Stromal cell of bone marrow (primary cell): ENCODE measurements at regions not wholly inside any gene's neighbourhood (a gene's known extent, or its start where the extent isn't known, plus 50 kb on each side); places are given as distances from the start of the nearest gene placed in this dataset.
"Not testable (repeated sequence)": the region's sequence is repeated elsewhere in the genome, so short reads cannot be mapped to it uniquely, and the experiment has no call there.

Experiments
- DNase-seq: peaks from one replicate; pipeline ENCODE4 v3.0.0-alpha.2; 2012; ENCODE audit warnings: low read depth

DNA sequence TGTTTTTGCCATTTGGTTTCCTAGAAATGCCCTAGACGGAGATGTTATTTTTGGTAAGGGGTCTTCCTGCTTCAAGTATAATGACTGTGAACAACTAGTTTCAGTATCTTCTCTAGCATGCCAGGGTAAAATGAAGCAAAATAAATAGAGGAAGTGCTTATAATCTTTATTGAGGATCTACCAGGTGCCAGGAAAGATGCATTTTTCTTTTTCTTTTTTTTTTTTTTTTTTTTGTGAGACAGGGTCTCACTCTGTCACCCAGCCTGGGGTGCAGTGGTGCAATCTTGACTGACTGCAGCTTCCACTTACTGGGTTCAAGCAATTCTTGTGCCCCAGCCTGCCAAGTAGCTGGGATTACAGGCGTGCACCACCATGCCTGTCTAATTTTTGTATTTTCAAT is 146.6 kb upstream of the GRK3 start:
- not testable (repeated sequence) for DNase-seq

DNA sequence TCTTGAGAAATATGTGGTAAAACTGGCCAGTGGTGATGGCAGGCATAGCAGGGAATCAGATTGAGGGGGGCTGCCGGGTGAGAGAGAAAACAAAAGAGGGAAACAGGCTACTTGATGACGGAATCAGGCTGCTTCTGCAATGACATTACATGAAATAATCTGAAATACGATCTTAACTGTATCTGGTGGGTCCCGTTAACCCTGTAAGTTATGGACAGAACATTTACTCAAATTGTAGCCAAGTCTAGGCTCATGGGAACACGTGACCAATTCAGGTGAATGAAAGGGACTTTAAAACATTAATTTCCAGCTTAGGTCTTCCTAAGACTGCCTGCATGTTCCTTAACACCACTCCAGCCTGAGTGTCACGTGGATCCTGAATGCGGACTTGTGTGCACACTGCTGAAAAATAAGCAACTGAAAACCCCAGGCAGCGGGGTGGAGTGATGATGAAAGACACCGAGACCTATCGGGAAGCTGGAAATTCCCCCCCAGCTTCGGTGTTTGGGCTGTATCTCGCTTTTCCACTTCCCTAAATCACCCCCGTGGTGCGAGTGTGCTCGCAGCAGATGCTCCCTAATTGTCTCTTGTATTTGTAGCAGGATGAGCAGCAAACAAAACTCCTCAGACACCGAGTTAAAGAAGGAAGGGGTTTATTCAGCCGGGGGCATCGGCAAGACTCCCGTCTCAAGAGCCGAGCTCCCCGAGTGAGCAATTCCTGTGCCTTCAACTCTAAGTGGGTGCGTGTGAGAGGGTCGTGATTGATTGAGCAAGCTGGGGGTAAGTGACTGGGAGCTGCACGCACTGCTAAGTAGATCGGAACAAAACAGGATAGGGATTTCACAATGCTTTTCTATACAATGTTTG is 145.0 kb upstream of the GRK3 start:
- DNase-seq, result no peak

DNA sequence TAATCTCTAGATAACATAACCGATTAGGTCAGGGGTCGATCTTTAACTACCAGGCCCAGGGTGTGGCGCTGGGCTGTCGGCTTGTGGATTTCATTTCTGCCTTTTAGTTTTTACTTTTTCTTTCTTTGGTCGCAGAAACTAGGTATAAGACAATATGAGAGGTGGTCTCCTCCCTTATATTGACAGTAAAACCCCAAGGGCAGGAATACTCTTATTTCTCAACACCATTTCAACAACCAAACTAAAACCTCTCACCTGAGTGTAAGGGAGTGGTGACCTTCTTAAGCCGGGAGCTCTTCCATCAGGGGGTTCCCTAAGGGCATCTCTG is 144.4 kb upstream of the GRK3 start:
- DNase-seq, result not testable (repeated sequence)

DNA sequence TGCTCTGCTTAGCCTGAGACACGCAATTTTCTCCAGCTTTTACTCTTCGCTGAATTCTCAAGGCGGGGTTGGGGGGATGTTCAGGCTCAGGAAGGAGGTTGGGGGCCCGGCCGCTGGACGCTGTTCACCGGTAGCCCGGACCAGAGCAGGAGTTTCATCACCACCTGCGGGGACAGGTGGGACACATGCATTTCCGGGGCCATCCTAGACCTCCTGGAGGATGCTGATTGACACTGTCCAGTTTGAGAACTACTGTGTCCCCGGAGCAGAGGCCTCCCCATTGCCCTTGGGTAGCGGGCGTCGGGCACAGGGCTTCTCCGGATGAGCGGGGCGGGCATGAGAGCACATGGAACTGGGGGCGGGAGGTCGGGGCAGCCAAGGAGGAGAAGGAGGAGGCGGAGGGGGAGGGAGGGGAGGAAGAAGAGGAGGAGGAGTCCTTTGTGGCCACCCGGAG is 144.0 kb upstream of the GRK3 start:
- no peak for DNase-seq

DNA sequence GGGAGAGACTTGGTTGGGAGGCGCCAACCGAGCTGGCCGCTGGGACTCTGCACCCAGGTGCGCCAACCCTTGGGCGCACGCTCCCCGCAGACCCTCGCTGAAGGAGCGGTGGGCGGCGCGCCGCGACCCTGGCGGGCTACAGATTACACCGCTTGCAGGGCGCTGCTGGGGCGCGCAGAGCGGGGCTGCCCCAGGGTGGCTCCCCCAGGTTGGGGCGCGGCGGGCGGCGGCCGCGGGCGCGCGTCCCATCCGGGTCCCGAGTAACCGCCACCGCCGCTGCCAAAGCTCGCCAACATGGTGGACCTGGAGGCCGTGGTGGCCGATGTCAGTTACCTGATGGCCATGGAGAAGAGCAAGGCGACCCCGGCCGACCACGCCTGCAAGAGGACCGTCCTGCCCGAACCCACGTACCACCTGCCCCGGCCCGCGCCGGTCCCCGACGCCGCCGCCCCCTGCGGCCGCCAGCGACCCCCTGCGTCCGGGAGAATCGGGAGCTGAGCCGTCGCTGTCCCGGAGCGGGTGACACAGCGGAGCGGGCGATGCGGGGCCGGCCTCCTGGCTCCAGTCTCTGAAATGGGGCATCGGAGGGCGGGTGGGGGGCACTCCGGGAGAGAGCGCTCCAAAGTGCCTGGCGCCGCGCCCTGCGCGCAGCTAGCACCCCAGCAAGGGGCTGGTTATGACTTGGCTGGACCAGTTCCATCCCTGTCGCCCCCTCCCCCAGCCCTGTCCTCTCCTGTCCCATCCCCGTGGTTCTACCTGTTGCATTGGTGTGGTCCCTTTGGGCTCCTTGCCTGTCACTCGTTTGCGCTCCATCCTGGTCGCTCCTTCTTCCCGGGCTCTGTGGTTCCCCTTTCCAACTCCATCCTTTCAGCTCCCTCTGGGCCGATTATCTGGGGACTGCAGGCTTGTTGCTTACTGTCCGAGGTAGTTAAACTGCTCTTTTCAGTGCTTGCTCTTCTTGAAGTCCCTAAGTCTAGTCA is 143.3 kb upstream of the GRK3 start:
- no peak for DNase-seq

DNA sequence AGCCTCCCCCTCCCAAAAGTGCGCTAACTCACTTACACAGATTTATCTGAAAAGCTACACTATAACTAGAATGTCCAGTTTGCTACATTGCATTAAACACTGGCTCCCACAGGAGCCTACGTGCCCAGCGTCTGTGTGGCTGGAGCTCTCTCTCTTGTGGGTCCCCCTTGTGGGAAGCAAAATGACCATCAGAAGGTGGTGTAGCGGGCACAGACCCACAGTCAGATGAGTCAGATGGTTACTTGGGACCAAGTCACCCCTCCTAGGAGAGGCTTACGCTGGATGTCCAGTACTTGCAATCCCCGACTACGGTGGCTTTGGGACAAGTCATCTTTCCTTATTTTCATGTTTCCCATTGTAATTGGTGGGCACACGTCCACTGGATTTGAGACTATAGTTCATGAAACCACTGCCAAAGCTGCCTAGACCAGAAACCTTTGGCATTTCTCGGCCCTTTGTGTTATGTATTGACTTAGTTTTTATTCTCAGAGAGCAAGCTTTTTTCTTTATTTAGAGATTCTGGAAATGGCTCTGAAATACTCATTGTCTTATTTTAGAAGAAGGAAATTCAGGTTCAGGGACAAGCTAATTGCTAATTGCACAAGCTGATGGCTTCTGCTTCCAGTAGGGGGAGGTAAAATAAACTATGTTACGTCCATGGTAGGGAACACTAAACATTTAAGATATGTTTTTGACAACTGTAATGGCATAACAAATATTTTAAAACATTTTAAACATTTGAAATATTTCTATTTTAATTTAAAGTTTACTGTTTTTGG is 137.8 kb upstream of the GRK3 start:
- not testable (repeated sequence) for DNase-seq

DNA sequence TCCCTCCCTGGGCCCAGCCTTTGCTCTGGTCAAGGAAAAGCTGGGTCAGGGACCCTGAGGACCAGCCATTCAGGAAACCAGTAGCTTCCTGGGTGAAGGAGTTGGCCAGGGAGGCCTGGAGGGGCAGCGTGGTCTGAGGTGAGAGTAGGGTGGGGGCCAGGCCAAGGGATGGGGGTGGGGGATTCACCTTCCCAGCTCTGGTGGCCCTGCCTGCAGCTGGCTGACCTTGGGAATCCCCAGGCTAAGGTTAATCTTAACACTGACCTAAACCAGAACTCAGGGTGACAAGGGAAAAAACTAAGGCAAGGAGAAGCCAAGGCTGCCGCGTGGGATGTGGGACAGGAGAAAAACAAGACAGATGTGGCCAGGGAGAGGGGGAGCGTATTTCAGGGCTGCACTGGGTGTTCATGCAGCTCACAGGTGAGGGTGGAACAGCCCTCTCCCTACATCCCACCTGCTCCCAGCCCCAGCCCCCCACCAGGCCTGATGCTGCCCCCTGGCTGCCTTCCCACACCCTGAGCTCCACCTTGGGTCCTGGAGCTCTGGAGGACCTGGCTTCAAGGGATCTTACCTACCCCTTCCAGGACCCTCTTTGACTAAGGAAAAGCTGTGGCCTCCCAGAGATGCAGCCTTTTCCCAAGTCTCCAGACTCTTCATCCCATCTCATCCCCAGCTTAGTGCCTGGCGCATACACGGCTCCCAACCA is 132.7 kb upstream of the GRK3 start:
- not testable (repeated sequence) for DNase-seq

DNA sequence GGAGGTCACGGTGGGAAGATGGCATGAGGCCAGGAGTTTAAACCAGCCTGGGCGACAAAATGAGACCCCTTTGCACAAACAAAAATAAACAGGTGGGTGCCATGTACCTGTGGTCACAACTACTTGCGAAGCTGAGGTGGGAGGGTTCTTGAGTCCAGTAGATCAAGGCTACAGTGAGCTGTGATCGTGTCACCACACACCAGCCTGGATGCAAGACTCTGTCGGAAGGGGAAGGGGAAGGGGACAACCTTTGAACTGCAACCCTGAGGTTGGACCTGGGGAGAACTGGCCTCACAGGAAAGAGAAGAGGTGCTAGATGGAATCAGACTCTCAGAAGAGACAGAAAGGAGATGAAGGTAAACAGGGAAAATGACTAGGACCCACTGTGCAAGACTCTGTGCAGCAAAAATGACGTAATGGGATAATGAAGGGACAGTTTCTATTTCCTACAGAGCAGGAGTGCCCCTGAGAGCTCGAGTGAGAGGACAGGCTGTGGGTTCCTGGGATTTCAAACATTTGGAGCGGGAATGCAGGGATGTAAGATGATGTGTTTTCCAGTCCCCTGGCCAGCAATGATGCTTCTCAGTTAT is 131.0 kb upstream of the GRK3 start:
- DNase-seq, result not testable (repeated sequence)

DNA sequence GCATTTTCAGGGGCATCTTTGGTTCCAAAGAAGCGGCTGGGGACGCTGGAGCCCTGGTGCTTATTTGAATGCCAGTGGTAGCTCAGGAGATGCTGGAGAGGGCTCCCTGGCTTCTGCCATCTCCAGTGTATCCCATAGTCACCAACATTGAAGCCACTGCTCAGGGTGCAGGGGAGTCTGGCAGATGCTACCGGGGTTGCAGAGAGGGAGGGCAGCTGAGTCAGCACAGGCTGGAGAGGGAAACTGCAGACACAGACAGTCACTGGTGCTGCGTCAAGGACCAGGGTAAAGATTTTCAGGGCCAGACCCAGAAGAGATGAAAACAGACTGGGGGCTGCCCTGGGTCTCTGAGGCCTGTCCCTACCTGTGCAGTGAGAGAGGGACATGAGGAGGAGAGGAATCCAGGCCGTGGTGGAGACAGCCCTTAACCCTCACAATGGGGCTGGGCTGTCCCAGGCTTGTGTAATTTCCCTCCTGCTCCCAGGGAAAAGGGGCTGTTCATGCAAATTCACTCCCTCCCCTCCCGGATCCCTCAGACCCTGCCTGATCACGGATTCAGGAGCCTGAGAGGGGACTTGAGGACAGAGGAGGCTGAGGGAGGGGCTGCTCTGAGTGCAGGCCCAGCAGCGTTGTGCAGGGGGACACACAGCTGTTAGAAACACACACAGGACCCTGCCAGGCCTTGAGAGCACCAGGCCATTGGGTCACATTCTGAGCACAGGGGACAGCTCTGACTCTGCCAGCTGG is 126.9 kb upstream of the GRK3 start:
- no peak for DNase-seq

DNA sequence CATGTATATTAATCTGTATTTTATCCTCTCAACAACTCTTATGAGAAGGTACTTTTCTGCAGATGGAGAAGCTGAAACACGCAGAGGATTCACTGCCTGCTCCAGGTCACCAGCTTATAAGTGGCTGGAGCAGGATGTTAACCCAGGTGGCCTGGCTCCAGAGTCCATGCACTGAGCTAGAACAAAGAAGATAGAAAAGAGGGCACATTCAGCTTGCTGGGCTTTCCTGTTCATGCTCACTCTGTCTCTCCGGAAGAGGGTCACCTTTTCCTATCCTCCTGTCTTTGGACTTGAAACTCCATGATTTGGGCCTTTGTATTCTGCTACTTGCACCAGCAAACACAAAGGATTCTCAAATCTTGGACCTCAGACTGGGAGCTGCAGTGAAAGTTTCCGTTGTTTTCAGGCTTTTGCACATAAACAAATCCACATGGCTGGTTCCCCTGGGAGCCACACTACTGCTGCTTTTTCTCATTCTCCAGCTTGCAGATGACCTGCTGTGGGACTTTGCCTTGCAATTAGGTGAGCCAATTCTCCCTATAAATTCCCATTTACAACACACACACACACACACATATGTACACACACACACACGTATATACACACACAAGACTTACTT is 117.3 kb upstream of the GRK3 start:
- no peak for DNase-seq

DNA sequence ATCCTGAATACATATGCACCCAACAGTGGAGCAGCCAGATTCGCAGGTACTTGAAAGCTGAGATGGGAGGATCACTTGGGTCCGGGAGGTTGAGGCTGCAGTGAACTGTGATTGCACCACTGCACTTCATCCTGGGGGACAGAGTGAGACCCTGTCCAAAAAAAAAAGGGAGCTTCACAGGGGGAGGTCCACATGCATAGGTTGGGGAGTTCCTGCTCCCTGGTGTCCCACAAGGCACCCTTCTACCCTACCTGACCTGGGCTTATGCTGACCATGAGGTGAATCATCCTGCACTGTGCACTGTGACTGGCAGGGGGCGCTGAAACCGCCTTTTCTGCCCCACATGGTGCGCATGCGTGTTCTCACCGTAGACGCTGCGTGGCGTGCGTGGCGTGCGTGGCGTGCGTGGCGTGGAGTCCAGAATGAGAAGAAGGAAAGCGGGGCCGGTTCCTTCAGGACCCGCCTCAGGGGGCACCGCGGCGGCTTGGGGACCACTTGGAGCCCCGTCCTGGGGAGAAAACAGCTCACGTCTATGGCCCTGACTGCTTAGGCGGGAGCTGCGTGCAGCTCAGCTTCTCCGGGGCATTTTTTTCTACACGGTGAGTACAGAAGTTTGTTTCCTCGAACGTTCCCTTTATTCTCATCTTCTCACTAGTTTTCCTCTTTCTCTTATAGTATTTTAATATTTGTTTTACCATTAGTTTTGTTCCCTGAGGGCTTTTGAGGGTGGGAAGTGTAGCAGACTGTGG is 116.6 kb upstream of the GRK3 start:
- peak; percentile 69 for DNase-seq

DNA sequence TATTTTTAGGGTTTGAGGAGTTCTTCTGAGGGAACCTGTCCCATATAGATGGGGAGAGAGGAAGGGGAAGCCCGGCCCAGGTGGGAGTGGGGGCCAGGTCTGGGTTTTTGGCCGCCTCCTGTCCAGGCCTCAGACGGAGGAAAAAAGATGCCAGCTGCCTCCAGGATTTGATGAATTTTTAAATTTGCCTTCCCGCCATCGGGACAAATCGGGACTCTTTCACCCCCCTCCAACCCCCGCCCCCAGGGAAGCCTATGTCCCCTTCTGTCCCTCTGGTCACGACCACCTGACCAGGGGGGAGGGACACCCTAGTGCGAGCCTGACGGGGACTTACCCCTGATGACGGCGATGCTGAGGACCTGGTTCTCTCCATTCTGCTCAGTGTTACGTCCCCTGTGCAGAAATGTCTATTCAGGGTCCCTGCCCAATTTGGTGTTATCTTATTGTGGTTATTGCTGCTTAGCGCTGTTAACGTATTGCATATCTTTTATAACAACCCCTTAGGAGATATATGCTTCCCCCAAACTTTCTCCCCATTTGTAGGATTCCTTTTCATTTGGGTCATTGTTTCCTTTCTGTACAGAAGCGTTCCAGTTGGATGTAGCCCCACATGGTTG is 115.9 kb upstream of the GRK3 start:
- no peak for DNase-seq

DNA sequence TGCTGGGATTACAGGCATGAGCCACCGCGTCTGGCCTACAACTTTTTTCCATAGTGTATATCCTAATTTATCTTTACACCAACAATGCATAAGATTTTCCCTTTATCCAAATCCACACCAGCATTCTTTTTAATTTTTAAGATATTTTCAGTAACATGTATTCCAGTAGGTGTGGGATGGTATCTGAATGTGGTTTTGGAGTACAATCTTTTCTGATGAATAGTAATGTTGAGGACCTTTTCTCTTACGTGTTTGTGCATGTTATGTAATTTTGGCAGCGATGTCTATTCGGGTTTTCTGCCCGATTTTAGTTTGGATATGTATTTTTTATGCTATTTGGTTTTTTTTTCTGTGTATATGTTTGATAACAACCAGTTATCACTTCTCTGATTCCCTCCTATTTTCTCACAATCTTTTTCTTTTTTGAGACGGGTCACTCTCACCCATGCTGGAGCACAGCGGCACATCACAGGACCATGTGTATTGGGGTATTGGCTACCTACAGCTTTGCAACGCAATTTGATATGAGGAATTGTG is 114.6 kb upstream of the GRK3 start:
- no peak for DNase-seq

DNA sequence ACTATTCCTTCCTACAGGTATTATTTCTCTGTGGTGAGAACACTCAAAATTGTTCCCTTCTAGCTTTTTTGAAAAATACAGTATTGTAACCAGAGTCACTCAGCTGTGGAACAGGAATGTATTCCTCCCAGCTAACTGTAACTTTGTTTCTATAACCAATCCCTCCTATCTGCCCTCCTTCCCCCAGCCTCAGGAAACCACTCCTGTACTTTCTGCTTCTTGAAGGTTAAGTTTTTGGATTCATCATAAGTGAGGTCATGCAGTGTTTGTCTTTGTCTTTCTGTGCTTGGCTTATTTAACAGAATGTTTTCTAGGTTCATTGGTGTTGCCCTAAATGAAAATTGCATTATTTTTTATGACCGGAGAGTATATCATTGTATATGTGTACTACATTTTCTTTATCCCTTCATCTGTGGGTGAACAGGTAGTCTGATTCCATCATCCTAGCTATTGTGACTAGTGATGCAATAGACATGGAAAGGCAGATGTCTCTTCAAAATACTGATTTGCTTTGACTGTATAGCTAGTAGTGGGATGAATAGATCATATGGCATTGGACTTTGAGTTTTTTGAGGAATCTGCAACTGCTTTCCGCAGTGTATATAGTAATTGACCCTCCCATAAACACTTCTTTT is 112.9 kb upstream of the GRK3 start:
- DNase-seq, result no peak

DNA sequence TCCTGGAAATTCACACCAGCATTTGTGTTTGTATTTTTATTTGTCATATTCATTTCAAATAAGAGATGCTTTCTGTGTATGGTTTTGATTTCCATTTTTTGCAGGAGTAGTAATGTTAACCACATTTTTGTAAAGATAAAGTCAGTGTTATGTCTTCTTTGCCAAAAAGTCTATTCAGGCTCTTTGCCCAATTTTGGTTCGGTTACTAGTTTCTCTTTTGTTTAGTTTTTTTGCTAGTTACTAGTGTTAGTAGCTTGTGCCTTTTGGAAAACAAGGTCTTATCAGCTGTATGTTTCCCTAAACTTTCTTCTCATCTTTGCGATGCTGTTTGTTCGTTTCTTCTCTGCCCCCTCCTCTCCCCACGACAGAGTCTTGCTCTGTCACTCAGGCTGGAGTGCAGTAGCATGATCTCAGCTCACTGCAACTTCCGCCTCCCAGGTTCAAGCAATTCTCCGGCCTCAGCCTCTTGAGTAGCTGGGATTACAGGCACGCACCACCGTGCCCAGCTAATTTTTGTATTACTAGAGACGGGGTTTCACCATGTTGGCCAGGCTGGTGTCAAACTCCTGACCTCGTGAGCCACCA is 112.3 kb upstream of the GRK3 start:
- DNase-seq, result peak; percentile 22

DNA sequence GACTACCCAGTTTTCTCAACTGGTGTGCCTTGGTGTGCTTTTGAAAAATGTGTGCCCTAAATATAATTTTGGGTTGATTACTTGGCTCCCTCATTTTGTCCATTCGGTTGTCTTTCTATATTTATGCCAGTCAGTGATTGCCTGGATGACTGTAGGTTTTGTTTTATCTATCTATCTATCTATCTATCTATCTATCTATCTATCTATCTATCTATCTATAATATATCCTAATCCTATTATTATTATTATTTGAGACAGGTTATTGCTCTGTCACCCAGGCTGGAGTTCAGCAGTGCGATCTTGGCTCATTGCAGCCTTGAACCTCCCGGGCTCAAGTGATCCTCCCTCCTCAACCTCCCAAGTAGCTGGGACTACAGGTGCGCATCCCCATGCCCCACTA is 111.4 kb upstream of the GRK3 start:
- no peak for DNase-seq

DNA sequence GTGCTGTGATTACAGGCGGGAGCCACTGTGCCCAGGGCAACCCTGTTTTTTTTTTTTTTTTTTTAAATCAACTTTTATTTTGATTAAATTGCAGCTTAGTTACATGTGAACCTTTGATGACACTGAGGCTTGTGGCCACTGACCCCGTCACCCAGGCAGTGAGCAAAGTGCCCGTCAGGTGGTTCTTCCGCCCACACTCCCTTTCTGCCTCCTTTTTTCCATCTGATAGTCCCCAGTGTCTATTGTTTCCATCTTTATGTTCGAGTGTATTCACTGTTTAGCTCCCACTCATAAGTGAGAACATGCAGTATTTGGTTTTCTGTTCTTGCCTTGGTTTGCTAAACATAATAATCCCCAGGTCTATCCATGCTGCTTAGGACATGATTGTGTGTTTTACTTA is 110.9 kb upstream of the GRK3 start:
- no peak for DNase-seq
